HG03442 (cell line): ENCODE measurements at regions not wholly inside any gene's neighbourhood (a gene's known extent, or its start where the extent isn't known, plus 50 kb on each side); places are given as distances from the start of the nearest gene placed in this dataset.

Experiments used
- ATAC-seq: cut with Tn5 transposase; IDR thresholded peaks from one replicate; pipeline ENCODE4 v1.9.1; 2021; ENCODE audit warnings: mild to moderate bottlenecking, moderate library complexity; ENCODE audit not compliant: unreplicated experiment

DNA sequence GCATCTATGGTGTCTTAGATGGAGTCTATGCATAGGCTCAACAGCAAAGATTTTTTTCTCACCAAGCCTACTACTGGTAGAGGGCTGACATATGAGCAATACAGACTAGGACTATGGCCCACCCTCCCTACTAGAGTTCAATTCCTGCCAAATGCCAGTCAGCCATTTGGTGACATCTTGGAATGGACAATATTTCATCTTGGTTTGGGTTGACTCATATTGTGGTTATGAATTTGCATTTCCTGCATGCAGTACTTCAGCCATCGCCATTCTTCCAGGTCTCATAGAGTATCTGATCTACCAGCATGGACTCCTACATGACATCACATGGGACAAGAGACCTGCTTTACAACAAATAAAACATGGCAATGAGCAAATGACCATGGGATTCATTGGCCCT is 778.1 kb upstream of the SOX9 start:
- no peak for ATAC-seq

- ATAC-seq = no peak
Measured at GRCh38 chr17:71349908-71350600, 770.8 kb upstream of the SOX9 start.

GRCh38 chr17:71360301-71360700 is 760.5 kb upstream of the SOX9 start:
- no peak for ATAC-seq

DNA sequence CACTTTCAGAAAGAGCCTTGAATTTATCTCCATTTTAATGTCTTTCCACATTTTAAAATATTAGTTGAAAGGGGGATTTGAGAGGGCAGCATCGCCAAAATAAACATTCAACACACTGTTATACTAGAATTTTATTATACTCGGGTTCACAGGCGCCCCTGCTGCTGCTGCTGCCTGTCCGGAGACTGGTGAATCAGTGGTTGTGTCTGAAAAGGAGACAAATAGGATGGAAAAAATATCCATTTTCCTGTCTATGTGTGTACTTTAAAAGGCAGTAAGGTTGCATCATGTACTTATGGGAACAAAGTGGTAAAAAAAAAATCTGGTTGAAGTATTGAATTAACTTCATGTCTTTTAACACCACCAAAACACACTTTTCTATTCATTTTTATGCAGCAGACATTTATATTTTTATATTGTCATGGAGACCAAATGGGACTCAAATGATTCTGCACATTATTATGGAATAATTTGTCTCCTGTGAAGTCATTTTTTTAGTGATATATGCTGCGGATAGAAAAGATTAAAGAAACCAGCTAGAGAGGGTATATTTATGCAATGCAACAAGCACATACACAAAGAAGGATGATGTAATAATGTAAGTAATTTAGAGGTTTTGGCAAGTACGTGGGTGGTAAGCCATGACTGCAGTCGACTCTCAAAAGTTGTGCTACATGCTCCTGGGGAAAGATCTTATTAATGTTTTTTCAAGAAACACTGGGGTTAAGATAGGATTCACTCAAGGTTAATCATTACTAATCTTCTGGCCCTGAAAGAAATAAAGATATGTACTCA is 759.0 kb upstream of the SOX9 start:
- ATAC-seq = no peak

GRCh38 chr17:71363661-71364060 is 757.2 kb upstream of the SOX9 start:
- no peak for ATAC-seq

GRCh38 chr17:71371809-71372208 is 749.0 kb upstream of the SOX9 start:
- ATAC-seq = no peak

DNA sequence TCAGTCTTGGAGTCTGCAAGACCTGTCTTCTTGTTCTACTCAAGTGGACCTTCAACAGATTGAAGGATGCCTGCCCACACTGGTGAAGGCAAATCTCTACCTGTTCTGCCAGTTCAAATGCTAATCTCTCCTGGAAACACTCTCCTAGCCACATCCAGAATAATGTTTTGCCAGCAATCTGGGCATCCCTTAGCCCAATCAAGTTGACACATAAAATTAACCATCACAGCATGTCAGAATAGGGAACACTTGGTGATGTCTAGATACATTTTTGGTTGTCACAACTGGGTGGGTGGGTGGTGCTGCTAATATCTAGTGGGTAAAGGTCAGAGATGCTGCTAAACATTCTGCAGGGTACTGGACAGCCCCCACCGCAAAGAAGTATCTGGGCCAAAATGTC is 744.9 kb upstream of the SOX9 start:
- no peak for ATAC-seq

GRCh38 chr17:71376933-71377332 is 743.9 kb upstream of the SOX9 start:
- ATAC-seq = no peak

GRCh38 chr17:71378036-71378435 is 742.8 kb upstream of the SOX9 start:
- no peak for ATAC-seq

- ATAC-seq = no peak
Measured at GRCh38 chr17:71378741-71379140, 742.1 kb upstream of the SOX9 start.

- no peak for ATAC-seq
Measured at GRCh38 chr17:71379512-71379911, 741.3 kb upstream of the SOX9 start.

GRCh38 chr17:71380535-71380934 is 740.3 kb upstream of the SOX9 start:
- ATAC-seq = no peak

DNA sequence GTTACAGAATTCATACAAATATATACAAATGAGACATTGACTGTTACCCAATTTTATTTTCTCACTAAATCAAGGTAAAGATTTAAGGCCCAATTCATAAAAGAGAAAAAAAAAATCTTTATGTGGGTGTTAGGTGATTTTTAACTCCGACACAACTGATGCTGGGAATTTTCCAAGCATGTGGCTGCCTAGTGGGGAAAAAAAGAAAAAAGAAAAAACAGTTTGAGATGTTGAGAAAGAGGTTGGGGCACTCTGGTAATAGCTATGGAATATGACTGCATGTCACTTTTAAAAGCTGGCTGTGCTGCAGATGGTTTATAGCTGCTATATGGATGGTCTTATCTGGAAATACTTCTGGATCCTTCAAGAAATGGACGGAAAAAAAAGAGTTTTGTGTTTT is 739.9 kb upstream of the SOX9 start:
- no peak for ATAC-seq

DNA sequence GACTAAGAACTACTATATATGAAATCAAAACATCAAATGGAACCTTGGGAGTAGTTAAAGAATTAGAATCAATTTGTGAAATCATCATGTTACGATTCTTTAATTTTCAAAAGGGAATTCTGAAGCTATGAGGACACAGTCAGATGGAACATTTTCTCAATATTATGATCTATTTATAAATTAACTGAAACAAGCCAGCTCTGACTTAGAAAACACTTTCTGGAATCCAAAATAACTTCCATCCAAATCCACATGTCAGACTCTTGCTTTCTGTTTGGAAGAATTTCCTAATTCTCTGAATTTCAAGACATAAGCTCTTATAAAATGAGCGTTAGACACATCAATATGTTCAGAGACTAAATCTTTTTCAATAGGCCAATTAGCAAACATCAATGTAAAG is 737.7 kb upstream of the SOX9 start:
- no peak for ATAC-seq

DNA sequence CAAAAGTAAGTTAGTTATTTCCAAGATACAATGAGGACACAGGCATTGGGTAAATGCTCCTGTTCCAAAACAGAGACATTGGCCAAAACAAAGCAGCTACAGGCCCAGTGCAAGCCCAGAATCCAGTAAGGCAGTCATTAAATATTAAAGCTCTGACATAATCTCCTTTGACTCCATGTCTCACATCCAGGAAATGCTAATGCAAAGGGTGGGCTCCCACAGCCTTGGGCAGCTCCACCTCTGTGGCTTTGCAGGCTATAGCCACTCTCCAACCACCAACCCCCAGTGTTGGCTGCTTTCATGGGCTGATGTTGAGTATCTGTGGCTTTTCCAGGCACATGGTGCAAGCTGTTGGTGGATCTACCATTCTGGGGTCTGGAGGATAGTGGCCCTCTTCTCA is 733.4 kb upstream of the SOX9 start:
- no peak for ATAC-seq

- ATAC-seq = no peak
Measured at GRCh38 chr17:71392715-71393567, 727.9 kb upstream of the SOX9 start.

DNA sequence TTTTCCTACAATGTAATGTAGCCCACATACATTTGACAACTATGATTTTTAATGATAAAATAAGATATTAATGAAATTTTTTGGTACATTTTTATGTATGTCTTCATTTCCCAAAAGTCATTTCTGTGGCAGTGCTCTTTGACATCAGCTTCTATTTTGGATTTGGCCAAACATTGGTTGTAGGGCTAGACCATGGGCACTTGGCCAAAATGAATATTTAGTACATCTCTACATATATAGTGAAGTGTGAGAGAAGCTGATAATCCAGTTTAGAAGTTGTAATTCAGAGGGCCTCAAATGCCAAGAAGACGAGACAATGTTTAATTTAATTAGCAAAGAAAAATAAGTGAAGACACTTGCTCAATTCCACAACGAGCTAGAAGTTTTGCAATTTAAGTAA is 724.9 kb upstream of the SOX9 start:
- ATAC-seq = no peak

DNA sequence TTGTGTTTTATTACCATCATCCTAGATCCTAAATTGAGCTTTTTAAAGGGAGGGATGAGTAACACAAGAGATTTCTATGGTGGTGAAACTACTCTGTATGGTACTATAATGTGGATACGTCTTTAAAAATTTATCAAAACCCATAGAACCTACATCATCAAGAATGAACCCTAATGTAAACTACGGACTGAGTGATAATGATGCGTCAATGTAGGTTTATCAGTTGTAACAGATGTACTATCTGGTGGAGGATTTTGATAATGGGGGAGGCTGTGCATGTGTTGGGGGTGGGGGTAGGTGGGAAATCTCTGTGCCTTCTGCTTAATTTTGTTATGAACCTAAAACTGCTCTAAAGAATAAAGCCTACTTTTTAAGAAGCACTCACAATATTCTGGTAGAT is 724.1 kb upstream of the SOX9 start:
- ATAC-seq = no peak

GRCh38 chr17:71398025-71398424 is 722.8 kb upstream of the SOX9 start:
- ATAC-seq = no peak

DNA sequence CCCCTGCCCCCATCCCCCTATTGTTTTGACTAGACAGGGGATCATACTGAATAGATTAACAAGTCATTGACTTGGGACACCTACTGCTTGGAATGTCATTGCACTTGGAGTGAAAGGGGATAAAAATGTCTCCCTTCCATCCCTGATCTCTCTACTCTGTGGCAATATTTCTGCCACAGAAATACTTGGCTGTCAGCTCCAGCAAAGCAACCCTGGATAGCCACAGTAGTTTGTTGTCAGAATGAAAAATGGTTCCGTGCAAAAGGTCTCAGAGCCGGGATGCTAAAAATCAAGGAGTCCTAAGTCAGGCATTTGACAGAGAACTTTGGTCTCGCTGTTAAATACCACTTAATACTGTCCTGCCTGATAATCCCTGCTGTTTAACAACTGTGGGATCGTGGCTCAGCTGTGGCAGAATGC is 722.0 kb upstream of the SOX9 start:
- no peak for ATAC-seq

- no peak for ATAC-seq
Measured at GRCh38 chr17:71399221-71399620, 721.6 kb upstream of the SOX9 start.

GRCh38 chr17:71399649-71400048 is 721.2 kb upstream of the SOX9 start:
- ATAC-seq = no peak
